ENCODE measurements at regions not wholly inside any gene's neighbourhood (a gene's known extent, or its start where the extent isn't known, plus 50 kb on each side); places are given as distances from the start of the nearest gene placed in this dataset.

DNA sequence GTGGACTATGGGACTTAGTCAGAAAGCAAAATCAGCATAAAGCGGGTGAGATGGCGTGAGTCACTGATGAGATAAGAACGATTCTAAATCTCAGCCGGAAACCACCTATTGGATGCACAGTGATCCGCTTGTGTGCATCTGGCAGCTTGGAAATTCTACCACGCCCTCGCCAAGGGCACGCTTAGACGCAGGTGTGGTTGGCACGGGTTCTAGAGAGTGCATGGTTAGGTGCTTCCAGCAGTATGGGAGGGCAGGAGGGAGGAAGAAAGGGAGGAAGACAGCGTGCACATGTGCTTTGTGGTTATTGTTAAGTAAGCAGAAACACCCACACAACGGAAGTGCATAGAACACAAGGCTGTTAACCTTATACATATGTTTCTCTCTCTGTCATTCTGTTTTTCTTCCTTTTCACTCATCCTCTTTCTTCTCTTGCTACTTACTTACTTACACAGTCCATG, 374.0 kb upstream of the ASIC2 start:
- H3K4me1 ChIP-seq, result no peaks in the 10 kb centered on the region
- intact Hi-C loops (cut with DNase I), result no loop called here
- no peaks in the 10 kb centered on the region for H3K27me3 ChIP-seq
- H3K9me3 ChIP-seq, result no peaks in the 10 kb centered on the region
- WGBS, 2 donors, result 41 to 62% methylated on average over 12 of the region's 12 CpGs
- H3K36me3 ChIP-seq, result no peaks in the 10 kb centered on the region
- H3K27ac ChIP-seq, result no peak overlapping the region
- no peak for DNase-seq
- TF ChIP-seq, protein P1, sequence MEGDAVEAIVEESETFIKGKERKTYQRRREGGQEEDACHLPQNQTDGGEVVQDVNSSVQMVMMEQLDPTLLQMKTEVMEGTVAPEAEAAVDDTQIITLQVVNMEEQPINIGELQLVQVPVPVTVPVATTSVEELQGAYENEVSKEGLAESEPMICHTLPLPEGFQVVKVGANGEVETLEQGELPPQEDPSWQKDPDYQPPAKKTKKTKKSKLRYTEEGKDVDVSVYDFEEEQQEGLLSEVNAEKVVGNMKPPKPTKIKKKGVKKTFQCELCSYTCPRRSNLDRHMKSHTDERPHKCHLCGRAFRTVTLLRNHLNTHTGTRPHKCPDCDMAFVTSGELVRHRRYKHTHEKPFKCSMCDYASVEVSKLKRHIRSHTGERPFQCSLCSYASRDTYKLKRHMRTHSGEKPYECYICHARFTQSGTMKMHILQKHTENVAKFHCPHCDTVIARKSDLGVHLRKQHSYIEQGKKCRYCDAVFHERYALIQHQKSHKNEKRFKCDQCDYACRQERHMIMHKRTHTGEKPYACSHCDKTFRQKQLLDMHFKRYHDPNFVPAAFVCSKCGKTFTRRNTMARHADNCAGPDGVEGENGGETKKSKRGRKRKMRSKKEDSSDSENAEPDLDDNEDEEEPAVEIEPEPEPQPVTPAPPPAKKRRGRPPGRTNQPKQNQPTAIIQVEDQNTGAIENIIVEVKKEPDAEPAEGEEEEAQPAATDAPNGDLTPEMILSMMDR (IDR thresholded peaks at IDR 0.05), result no peak
- TF ChIP-seq EP300 (IDR thresholded peaks at IDR 0.05) (no peak), POLR2AphosphoS5 (IDR thresholded peaks at IDR 0.05) (no peak), POLR2A (IDR thresholded peaks at IDR 0.05) (no peak)
- H3K4me3 ChIP-seq, result no peak overlapping the region

DNA sequence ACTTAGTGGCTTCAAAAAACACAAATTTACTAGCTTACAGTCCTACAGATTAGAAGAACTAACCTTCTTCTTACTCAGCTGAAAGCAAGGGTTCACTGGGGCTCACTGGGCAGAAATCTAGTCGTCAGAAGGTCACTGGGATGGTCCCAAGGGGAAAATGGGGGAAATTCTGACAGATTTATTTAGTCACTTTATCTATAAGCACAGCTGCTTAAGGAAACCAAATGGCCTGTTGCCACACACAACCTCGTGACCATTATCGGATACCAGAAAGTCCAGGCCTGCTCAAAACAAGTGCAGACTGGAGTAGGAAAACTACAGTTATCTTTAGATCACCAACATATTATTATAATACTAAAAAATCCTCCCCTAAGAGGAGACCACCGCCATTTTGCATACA, 374.6 kb upstream of the ASIC2 start:
- Histone ChIP-seq H3K27ac (no peak overlapping the region), H3K9me3 (no peaks in the 10 kb centered on the region), H3K4me1 (no peaks in the 10 kb centered on the region), H3K27me3 (no peaks in the 10 kb centered on the region), H3K4me3 (no peak overlapping the region), H3K36me3 (no peaks in the 10 kb centered on the region)
- WGBS, 2 donors, result 66 to 68% methylated on average over 4 of the region's 4 CpGs
- TF ChIP-seq POLR2AphosphoS5 (IDR thresholded peaks at IDR 0.05), result no peak
- TF ChIP-seq POLR2A (IDR thresholded peaks at IDR 0.05), result no peak
- DNase-seq, result no peak
- intact Hi-C loops (cut with DNase I), result no loop called here

DNA sequence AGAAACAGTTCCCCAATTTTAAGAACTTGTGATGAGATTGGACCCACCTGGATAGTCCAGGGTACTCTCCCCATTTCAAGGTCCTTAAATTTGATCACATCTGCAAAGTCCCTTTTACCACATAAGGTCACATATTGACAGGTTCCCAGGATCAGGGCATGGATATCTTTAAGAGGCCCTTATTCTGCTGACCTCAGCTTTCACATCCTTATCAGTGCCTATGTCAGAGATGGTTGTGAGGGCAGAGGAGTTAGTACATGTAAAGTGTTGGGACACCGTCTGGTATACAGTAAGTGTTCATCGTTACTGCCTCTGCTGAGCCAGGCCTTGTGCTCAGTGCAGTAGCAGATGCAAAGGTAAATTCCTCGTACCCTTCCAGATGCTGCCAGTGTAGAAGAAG, 375.4 kb upstream of the ASIC2 start:
- WGBS, 2 donors, result 92 to 93% methylated on average over 3 of the region's 3 CpGs
- no peaks in the 10 kb centered on the region for H3K4me1 ChIP-seq
- DNase-seq, result no peak
- no peaks in the 10 kb centered on the region for H3K36me3 ChIP-seq
- no peak overlapping the region for H3K4me3 ChIP-seq
- no peak for TF ChIP-seq POLR2A (IDR thresholded peaks at IDR 0.05)
- intact Hi-C loops (cut with DNase I), result no loop called here
- no peaks in the 10 kb centered on the region for H3K9me3 ChIP-seq
- no peaks in the 10 kb centered on the region for H3K27me3 ChIP-seq
- no peak overlapping the region for H3K27ac ChIP-seq

DNA sequence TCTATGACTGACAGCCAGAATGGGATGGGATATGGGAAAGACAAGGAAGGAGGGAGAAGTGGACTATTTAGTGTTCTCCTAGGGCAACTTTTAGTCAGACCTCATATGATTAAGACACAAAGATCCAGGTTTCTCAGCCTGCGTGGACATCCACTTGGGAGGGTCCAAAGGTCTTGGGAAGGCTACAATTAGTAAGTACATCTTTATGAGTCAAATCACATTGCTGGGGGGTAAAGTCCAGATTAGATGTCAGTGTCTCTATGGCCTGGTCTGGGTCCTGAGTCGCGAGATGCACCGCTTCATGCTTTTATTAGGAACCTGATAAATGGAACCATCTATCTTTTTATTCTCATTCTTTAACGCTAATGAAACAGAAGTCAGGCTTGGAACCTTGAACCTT, 378.4 kb upstream of the ASIC2 start:
- H3K27me3 ChIP-seq, result no peaks in the 10 kb centered on the region
- no peaks in the 10 kb centered on the region for H3K9me3 ChIP-seq
- DNase-seq, result no peak
- no peak overlapping the region for H3K4me3 ChIP-seq
- 62 to 87% methylated on average over 5 of the region's 5 CpGs for WGBS, 2 donors
- intact Hi-C loops (cut with DNase I), result no loop called here
- no peaks in the 10 kb centered on the region for H3K4me1 ChIP-seq
- no peak overlapping the region for H3K27ac ChIP-seq
- no peaks in the 10 kb centered on the region for H3K36me3 ChIP-seq
- TF ChIP-seq EP300 (IDR thresholded peaks at IDR 0.05), result no peak
- TF ChIP-seq POLR2A (IDR thresholded peaks at IDR 0.05), result no peak

DNA sequence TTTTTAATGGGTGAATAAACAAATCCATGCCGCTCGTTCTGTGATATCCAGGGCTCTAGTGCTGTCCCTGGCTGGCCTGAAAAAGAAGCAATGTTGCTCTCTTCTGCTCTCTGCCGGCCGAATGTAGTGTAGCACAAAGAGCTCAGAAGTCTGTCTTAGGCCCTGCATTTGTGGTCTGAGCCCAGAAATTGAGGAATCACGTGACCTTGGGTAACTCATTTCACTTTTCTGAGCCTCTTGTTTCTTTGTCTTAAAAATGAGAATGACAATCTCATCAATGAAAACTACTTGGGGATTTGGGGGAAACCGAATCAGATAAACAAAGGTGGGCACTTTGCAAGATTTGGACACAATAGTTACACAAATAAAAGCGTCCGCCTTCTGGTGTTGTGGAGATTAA, 381.6 kb upstream of the ASIC2 start:
- no peak overlapping the region for H3K4me3 ChIP-seq
- DNase-seq, result no peak
- H3K27ac ChIP-seq, result no peak overlapping the region
- no peaks in the 10 kb centered on the region for H3K4me1 ChIP-seq
- H3K9me3 ChIP-seq, result no peaks in the 10 kb centered on the region
- H3K36me3 ChIP-seq, result no peaks in the 10 kb centered on the region
- intact Hi-C loops (cut with DNase I), result loop anchor here (5.0 kb wide), 1 partner anchor 637 kb away; no protein-coding TSS in a partner anchor
- no peaks in the 10 kb centered on the region for H3K27me3 ChIP-seq
- no peak for TF ChIP-seq POLR2AphosphoS5 (IDR thresholded peaks at IDR 0.05)
- TF ChIP-seq POLR2A (IDR thresholded peaks at IDR 0.05), result no peak
- no peak for TF ChIP-seq EP300 (IDR thresholded peaks at IDR 0.05)
- TF ChIP-seq, protein P1 (IDR thresholded peaks at IDR 0.05), result peak in 3 of 4 experiments; percentile 54 to 68 (median 57)
- WGBS, 2 donors, result 26 to 30% methylated on average over 8 of the region's 8 CpGs

DNA sequence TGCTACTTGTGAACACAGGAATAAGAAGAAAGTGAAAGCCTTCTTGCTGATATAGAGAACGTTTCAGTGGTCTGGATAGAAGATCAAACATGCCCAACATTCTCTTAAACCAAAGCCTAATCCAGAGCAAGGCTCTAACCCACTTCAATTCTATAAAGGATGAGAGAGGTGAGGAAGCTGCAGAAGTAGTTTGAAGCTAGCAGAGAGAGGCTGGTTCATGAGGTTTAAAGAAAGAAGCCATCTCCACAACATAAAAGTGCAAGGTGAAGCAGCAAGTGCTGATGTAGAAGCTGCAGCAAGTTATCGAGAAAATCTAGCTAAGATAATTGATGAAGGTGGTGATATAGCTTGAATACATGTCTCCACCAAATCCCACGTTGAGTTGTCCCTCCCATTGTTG, 383.3 kb upstream of the ASIC2 start:
- no peak overlapping the region for H3K4me3 ChIP-seq
- H3K36me3 ChIP-seq, result no peaks in the 10 kb centered on the region
- H3K27me3 ChIP-seq, result no peaks in the 10 kb centered on the region
- 39 to 61% methylated on average over 3 of the region's 3 CpGs for WGBS, 2 donors
- H3K4me1 ChIP-seq, result no peaks in the 10 kb centered on the region
- TF ChIP-seq EP300 (IDR thresholded peaks at IDR 0.05) (no peak), POLR2A (IDR thresholded peaks at IDR 0.05) (no peak)
- TF ChIP-seq, protein P1 (IDR thresholded peaks at IDR 0.05), result no peak
- intact Hi-C loops (cut with DNase I), result loop anchor here (5.0 kb wide), 1 partner anchor 639 kb away; no protein-coding TSS in a partner anchor
- no peak overlapping the region for H3K27ac ChIP-seq
- no peak for DNase-seq
- H3K9me3 ChIP-seq, result no peaks in the 10 kb centered on the region
